ENCODE measurements at regions not wholly inside any gene's neighbourhood (a gene's known extent, or its start where the extent isn't known, plus 50 kb on each side); places are given as distances from the start of the nearest gene placed in this dataset.

DNA sequence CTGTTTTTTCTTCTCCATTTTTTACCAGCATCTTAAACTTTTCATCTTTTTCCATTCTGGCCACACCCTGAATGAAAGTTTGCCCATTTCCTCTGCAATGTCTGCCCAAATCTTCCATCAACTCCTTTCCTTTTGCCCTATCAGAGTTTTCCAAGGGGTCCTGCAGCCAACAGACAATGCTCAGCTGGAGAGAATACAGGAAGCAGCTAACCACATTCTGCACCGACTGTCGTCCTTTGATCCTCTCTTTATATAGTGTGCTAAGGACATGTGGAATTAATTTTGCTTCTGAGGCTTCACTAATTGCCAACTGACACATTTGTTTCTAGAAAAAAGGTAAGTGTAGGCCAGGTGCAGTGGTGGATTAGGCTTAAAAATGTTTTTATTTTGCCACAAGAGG, 50.5 kb upstream of the DLX2 start:
- DNase-seq (ENCODE audit: extremely low spot score): peak; percentile 37
- intact Hi-C loops (cut with DNase I): no loop called here
- no peak overlapping the region for H3K27ac ChIP-seq (replicated peaks in 1 of 4)

DNA sequence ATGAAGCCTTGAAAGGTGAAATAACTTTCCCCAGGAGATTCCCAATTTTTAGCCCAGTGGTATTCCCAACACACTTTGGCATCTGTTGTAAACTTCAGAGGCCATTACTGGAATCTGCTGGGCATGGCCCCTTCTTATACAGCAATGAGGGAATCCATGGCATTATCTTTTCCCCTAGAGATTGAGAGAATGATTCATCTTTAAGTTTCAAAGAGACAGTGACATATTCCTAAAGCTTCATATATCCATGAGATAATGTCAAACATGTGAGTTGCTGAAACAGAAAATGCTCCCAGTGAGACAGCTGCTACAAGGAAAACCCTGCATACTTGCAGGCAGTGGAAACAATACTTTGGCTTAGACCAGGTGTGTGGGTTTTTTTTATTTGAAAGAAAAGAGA, 51.1 kb upstream of the DLX2 start:
- Histone ChIP-seq H3K4me3 (no peak overlapping the region), H3K4me1 (no peaks in the 10 kb centered on the region), H3K27ac (replicated peaks in 1 of 4) (no peak overlapping the region), H3K36me3 (no peaks in the 10 kb centered on the region), H3K9me3 (no peaks in the 10 kb centered on the region), H3K27me3 (peaks cover 0 to 16% (median 0%) of the 10 kb centered on the region in 4 donors)
- no peak for TF ChIP-seq POLR2A (IDR thresholded peaks at IDR 0.05; ENCODE audit: low read depth)
- no peak for TF ChIP-seq POLR2AphosphoS5 (IDR thresholded peaks at IDR 0.05)
- TF ChIP-seq EP300 (IDR thresholded peaks at IDR 0.05): no peak
- TF ChIP-seq, protein P1, sequence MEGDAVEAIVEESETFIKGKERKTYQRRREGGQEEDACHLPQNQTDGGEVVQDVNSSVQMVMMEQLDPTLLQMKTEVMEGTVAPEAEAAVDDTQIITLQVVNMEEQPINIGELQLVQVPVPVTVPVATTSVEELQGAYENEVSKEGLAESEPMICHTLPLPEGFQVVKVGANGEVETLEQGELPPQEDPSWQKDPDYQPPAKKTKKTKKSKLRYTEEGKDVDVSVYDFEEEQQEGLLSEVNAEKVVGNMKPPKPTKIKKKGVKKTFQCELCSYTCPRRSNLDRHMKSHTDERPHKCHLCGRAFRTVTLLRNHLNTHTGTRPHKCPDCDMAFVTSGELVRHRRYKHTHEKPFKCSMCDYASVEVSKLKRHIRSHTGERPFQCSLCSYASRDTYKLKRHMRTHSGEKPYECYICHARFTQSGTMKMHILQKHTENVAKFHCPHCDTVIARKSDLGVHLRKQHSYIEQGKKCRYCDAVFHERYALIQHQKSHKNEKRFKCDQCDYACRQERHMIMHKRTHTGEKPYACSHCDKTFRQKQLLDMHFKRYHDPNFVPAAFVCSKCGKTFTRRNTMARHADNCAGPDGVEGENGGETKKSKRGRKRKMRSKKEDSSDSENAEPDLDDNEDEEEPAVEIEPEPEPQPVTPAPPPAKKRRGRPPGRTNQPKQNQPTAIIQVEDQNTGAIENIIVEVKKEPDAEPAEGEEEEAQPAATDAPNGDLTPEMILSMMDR (IDR thresholded peaks at IDR 0.05): no peak
- intact Hi-C loops (cut with DNase I): no loop called here
- DNase-seq (ENCODE audit: extremely low spot score): peak; percentile 24

More for the DNA sequence above, 50.5 kb upstream of the DLX2 start:
- H3K4me1 ChIP-seq: no peaks in the 10 kb centered on the region
- TF ChIP-seq POLR2A (IDR thresholded peaks at IDR 0.05; ENCODE audit: low read depth) (no peak), EP300 (IDR thresholded peaks at IDR 0.05) (no peak), POLR2AphosphoS5 (IDR thresholded peaks at IDR 0.05) (no peak)
- TF ChIP-seq, protein P1 (IDR thresholded peaks at IDR 0.05): no peak
- H3K36me3 ChIP-seq: no peaks in the 10 kb centered on the region
- no peaks in the 10 kb centered on the region for H3K9me3 ChIP-seq
- WGBS: 20% methylated on average over 2 of the region's 2 CpGs
- peaks cover 0 to 16% (median 0%) of the 10 kb centered on the region in 4 donors for H3K27me3 ChIP-seq
- no peak overlapping the region for H3K4me3 ChIP-seq

DNA sequence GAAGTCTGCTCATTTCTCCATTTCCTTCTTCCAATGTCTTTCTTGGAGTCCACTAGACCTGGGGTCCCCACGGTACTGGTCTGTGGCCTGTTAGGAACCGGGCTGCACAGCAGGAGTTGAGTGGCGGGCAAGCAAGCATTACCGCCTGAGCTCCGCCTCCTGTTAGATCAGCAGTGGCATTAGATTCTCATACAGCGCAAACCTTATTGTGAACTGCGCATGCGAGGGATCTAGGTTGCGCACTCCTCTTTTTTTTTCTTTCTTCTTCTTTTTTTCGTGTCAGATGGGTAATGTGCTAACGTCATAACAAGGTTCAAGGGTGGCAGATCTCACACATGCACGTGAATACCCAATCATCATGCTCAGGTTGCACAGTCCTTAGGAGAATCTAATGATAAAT, 53.1 kb upstream of the DLX2 start:
- Histone ChIP-seq H3K4me3 (no peak overlapping the region), H3K9me3 (peaks cover 0 to 2% (median 0%) of the 10 kb centered on the region in 4 donors), H3K27me3 (peaks cover 0 to 16% (median 0%) of the 10 kb centered on the region in 4 donors), H3K4me1 (no peaks in the 10 kb centered on the region), H3K27ac (replicated peaks in 1 of 4) (no peak overlapping the region), H3K36me3 (no peaks in the 10 kb centered on the region)
- intact Hi-C loops (cut with DNase I): no loop called here
- 87% methylated on average over 12 of the region's 12 CpGs for WGBS
- no peak for DNase-seq (ENCODE audit: extremely low spot score)
- TF ChIP-seq POLR2AphosphoS5 (IDR thresholded peaks at IDR 0.05): no peak
- no peak for TF ChIP-seq EP300 (IDR thresholded peaks at IDR 0.05)

DNA sequence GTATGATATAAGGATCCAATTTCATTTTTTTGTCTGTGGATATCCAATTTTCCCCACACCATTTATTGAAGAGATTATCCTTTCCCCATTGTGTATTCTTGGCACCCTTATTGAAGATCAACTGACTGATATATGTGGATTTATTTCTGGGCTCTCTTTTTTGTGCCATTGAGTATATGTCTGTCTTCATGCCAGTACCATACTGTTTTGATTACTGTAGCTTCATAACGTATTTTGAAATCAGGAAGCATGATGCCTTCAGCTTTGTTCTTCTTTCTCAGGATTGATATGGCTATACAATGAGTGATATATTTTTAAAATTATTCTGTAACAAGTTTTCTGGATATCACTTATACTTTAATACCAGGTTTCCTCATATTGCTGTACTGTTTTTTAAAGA, 58.1 kb upstream of the DLX2 start:
- Histone ChIP-seq H3K4me1 (no peaks in the 10 kb centered on the region), H3K27me3 (peaks cover 0 to 33% (median 0%) of the 10 kb centered on the region in 4 donors), H3K36me3 (no peaks in the 10 kb centered on the region), H3K4me3 (no peak overlapping the region), H3K27ac (replicated peaks in 1 of 4) (no peak overlapping the region), H3K9me3 (peaks cover 0 to 11% (median 3%) of the 10 kb centered on the region in 4 donors)
- TF ChIP-seq, protein P1 (IDR thresholded peaks at IDR 0.05): no peak
- TF ChIP-seq EP300 (IDR thresholded peaks at IDR 0.05) (no peak), POLR2AphosphoS5 (IDR thresholded peaks at IDR 0.05) (no peak), POLR2A (IDR thresholded peaks at IDR 0.05; ENCODE audit: low read depth) (no peak)
- intact Hi-C loops (cut with DNase I): no loop called here
- WGBS: 86% methylated on average over 1 of the region's 1 CpG
- DNase-seq (ENCODE audit: extremely low spot score): no peak

DNA sequence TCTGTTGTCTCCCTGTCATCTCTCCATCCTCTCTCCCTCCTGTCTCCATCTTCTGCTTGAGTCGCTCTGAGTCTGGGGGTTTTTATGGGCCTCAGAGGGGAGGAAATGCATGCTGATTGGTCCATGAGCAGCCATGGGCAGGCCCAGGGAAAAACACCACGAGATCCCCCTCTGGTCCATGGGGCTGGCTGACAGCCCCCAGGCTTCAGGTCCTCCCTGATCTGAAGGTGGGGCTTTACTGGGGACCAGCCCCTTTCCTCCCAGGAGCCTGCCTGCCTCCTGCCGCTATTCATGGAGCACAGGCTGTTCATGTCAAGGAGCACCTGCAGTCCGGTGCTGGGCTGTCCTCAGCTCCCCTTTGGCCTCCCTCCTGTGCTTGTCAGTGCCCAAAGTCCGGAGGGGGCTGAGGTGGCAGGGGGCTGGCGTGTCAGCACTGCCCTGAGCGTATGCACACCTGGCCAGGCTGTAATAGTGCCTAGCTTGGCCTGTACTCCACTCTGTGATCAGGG, 59.6 kb upstream of the DLX2 start:
- H3K27ac ChIP-seq (replicated peaks in 1 of 4): no peak overlapping the region
- intact Hi-C loops (cut with DNase I): no loop called here
- peaks cover 0 to 11% (median 3%) of the 10 kb centered on the region in 4 donors for H3K9me3 ChIP-seq
- H3K27me3 ChIP-seq: peaks cover 0 to 22% (median 0%) of the 10 kb centered on the region in 4 donors
- no peak for DNase-seq (ENCODE audit: extremely low spot score)
- H3K36me3 ChIP-seq: no peaks in the 10 kb centered on the region
- WGBS: 78% methylated on average over 6 of the region's 7 CpGs
- H3K4me3 ChIP-seq: no peak overlapping the region
- H3K4me1 ChIP-seq: no peaks in the 10 kb centered on the region
- TF ChIP-seq, protein P1 (IDR thresholded peaks at IDR 0.05): no peak
- TF ChIP-seq POLR2A (IDR thresholded peaks at IDR 0.05; ENCODE audit: low read depth) (no peak), EP300 (IDR thresholded peaks at IDR 0.05) (no peak), POLR2AphosphoS5 (IDR thresholded peaks at IDR 0.05) (no peak)
